ENCODE measurements at regions not wholly inside any gene's neighbourhood (a gene's known extent, or its start where the extent isn't known, plus 50 kb on each side); places are given as distances from the start of the nearest gene placed in this dataset.

GRCh38 chr14:30417999-30418398, 141.0 kb upstream of the G2E3 start:
- Mint-ChIP-seq H3K27me3 (ENCODE audit: low read depth) (peaks cover 3% of the 10 kb centered on the region), H3K36me3 (ENCODE audit: low read depth) (no peaks in the 10 kb centered on the region), H3K4me3 (no peak overlapping the region), H3K27ac (no peak overlapping the region), H3K4me1 (no peaks in the 10 kb centered on the region), H3K9me3 (no peaks in the 10 kb centered on the region)
- no peak for TF ChIP-seq CTCF (IDR thresholded peaks at IDR 0.05; ENCODE audit: unreplicated experiment in 3 of 3)

GRCh38 chr14:30419037-30419436, 139.9 kb upstream of the G2E3 start:
- Mint-ChIP-seq H3K4me1 (no peaks in the 10 kb centered on the region), H3K36me3 (ENCODE audit: low read depth) (no peaks in the 10 kb centered on the region), H3K4me3 (no peak overlapping the region), H3K27ac (no peak overlapping the region), H3K9me3 (no peaks in the 10 kb centered on the region), H3K27me3 (ENCODE audit: low read depth) (peaks cover 3% of the 10 kb centered on the region)
- TF ChIP-seq CTCF (IDR thresholded peaks at IDR 0.05; ENCODE audit: unreplicated experiment in 3 of 3), result no peak

- H3K27me3 Mint-ChIP-seq (ENCODE audit: low read depth), result peaks cover 3% of the 10 kb centered on the region
- H3K36me3 Mint-ChIP-seq (ENCODE audit: low read depth), result no peaks in the 10 kb centered on the region
- H3K4me3 Mint-ChIP-seq, result no peak overlapping the region
- no peaks in the 10 kb centered on the region for H3K9me3 Mint-ChIP-seq
- H3K4me1 Mint-ChIP-seq, result no peaks in the 10 kb centered on the region
- no peak overlapping the region for H3K27ac Mint-ChIP-seq
- TF ChIP-seq CTCF (IDR thresholded peaks at IDR 0.05; ENCODE audit: unreplicated experiment in 3 of 3), result no peak
These were observed 138.4 kb upstream of the G2E3 start for GRCh38 chr14:30420515-30420914.

- Mint-ChIP-seq H3K9me3 (peaks cover 4% of the 10 kb centered on the region), H3K36me3 (ENCODE audit: low read depth) (no peaks in the 10 kb centered on the region), H3K27me3 (ENCODE audit: low read depth) (no peaks in the 10 kb centered on the region), H3K4me3 (no peak overlapping the region), H3K27ac (no peak overlapping the region), H3K4me1 (no peaks in the 10 kb centered on the region)
- no peak for TF ChIP-seq CTCF (IDR thresholded peaks at IDR 0.05; ENCODE audit: unreplicated experiment in 3 of 3)
These were observed 132.5 kb upstream of the G2E3 start for GRCh38 chr14:30426463-30426862.

GRCh38 chr14:30427401-30427800, 131.6 kb upstream of the G2E3 start:
- TF ChIP-seq CTCF (IDR thresholded peaks at IDR 0.05; ENCODE audit: unreplicated experiment in 3 of 3), result no peak
- Mint-ChIP-seq H3K4me1 (no peaks in the 10 kb centered on the region), H3K27me3 (ENCODE audit: low read depth) (no peaks in the 10 kb centered on the region), H3K27ac (no peak overlapping the region), H3K4me3 (no peak overlapping the region), H3K36me3 (ENCODE audit: low read depth) (no peaks in the 10 kb centered on the region), H3K9me3 (peaks cover 4% of the 10 kb centered on the region)

GRCh38 chr14:30427846-30428245, 131.1 kb upstream of the G2E3 start:
- Mint-ChIP-seq H3K4me1 (no peaks in the 10 kb centered on the region), H3K36me3 (ENCODE audit: low read depth) (no peaks in the 10 kb centered on the region), H3K27ac (no peak overlapping the region), H3K27me3 (ENCODE audit: low read depth) (no peaks in the 10 kb centered on the region), H3K9me3 (peaks cover 4% of the 10 kb centered on the region), H3K4me3 (no peak overlapping the region)
- no peak for TF ChIP-seq CTCF (IDR thresholded peaks at IDR 0.05; ENCODE audit: unreplicated experiment in 3 of 3)

Data from nephron (organoid).